ENCODE measurements at regions not wholly inside any gene's neighbourhood (a gene's known extent, or its start where the extent isn't known, plus 50 kb on each side); places are given as distances from the start of the nearest gene placed in this dataset.

- Histone ChIP-seq H3K27ac (ENCODE audit: low read depth in 2 of 2, low read length in 2 of 2) (no peak overlapping the region), H3K27me3 (ENCODE audit: control insufficient read depth, insufficient read depth, low read length) (no peaks in the 10 kb centered on the region), H3K4me3 (ENCODE audit: low read length in 3 of 3) (no peak overlapping the region), H3K36me3 (ENCODE audit: control insufficient read depth in 2 of 3, insufficient read depth in 3 of 3, low read length in 3 of 3) (no peaks in the 10 kb centered on the region), H3K9ac (ENCODE audit: low read length in 3 of 3) (no peak overlapping the region), H3K4me1 (ENCODE audit: control insufficient read depth in 2 of 3, insufficient read depth in 2 of 3, low read depth in 1 of 3, low read length in 3 of 3) (no peaks in the 10 kb centered on the region), H3K9me3 (ENCODE audit: control insufficient read depth in 2 of 3, insufficient read depth in 1 of 3, low read length in 3 of 3) (no peaks in the 10 kb centered on the region)
- no peak for TF ChIP-seq CTCF (IDR thresholded peaks at IDR 0.05; ENCODE audit: borderline replicate concordance, extremely low read depth, insufficient read depth)
- intact Hi-C loops (cut with DNase I) = no loop called here
- FAIRE-seq = no peak
- no peak for DNase-seq
Observed at GRCh38 chr2:160842286-160842685, 317.9 kb upstream of the TANK start.

DNA sequence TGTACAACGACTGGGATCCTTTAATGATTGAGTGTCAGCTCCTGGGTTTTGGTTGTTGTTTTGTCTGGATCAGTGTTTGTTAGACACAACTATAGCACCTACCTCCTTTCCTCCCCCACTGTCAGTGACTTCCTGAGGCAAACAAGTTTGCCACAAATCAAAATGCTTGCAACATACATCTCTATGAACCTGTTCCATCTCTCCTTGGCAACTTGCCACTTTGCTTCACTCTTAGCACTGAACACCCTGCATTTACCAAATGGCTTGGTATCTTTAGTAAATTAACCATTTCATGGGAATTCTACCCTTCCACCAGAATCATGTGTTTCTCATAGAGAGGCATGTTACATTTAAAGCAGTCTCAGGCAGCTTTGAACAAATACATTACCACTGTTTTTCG is 301.1 kb upstream of the TANK start:
- Histone ChIP-seq H3K36me3 (ENCODE audit: control insufficient read depth in 2 of 3, insufficient read depth in 3 of 3, low read length in 3 of 3) (no peaks in the 10 kb centered on the region), H3K27me3 (ENCODE audit: control insufficient read depth, insufficient read depth, low read length) (no peaks in the 10 kb centered on the region), H3K9me3 (ENCODE audit: control insufficient read depth in 2 of 3, insufficient read depth in 1 of 3, low read length in 3 of 3) (peaks cover 0 to 2% (median 0%) of the 10 kb centered on the region in 3 donors), H3K27ac (ENCODE audit: low read depth in 2 of 2, low read length in 2 of 2) (no peak overlapping the region), H3K4me3 (ENCODE audit: low read length in 3 of 3) (no peak overlapping the region), H3K9ac (ENCODE audit: low read length in 3 of 3) (no peak overlapping the region), H3K4me1 (ENCODE audit: control insufficient read depth in 2 of 3, insufficient read depth in 2 of 3, low read depth in 1 of 3, low read length in 3 of 3) (no peaks in the 10 kb centered on the region)
- intact Hi-C loops (cut with DNase I) = no loop called here
- peak in 2 of 5 donors; percentile 19 to 31 for DNase-seq
- no peak for TF ChIP-seq CTCF (IDR thresholded peaks at IDR 0.05; ENCODE audit: borderline replicate concordance, extremely low read depth, insufficient read depth)
- FAIRE-seq = no peak

- no peak for DNase-seq
- Histone ChIP-seq H3K36me3 (ENCODE audit: control insufficient read depth in 2 of 3, insufficient read depth in 3 of 3, low read length in 3 of 3) (no peaks in the 10 kb centered on the region), H3K4me3 (ENCODE audit: low read length in 3 of 3) (no peak overlapping the region), H3K4me1 (ENCODE audit: control insufficient read depth in 2 of 3, insufficient read depth in 2 of 3, low read depth in 1 of 3, low read length in 3 of 3) (no peaks in the 10 kb centered on the region), H3K9ac (ENCODE audit: low read length in 3 of 3) (no peak overlapping the region), H3K27ac (ENCODE audit: low read depth in 2 of 2, low read length in 2 of 2) (no peak overlapping the region), H3K9me3 (ENCODE audit: control insufficient read depth in 2 of 3, insufficient read depth in 1 of 3, low read length in 3 of 3) (peaks cover 0 to 2% (median 0%) of the 10 kb centered on the region in 3 donors), H3K27me3 (ENCODE audit: control insufficient read depth, insufficient read depth, low read length) (no peaks in the 10 kb centered on the region)
- TF ChIP-seq CTCF (IDR thresholded peaks at IDR 0.05; ENCODE audit: borderline replicate concordance, extremely low read depth, insufficient read depth) = no peak
- intact Hi-C loops (cut with DNase I) = no loop called here
- FAIRE-seq = no peak
Observed at GRCh38 chr2:160862226-160862625, 298.0 kb upstream of the TANK start.

DNA sequence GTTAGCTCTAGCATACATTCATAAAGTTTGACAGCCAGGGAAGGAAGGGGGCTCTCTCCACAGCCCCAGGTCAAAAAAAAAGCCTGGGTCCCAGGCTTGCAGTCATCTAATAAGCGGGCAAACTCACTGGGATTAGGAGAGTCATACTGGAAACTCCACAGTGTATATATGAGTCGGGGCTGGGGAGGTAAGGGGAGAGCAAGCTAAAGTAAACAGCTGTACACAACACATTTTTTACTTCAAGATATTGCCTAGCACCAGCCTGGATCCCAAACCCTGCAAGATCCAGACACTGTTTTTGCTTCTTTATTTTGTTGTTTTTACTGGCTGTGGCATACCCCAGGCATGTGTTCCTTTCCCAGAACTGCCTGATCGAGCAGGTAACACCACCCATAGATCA is 291.3 kb upstream of the TANK start:
- Histone ChIP-seq H3K27me3 (ENCODE audit: control insufficient read depth, insufficient read depth, low read length) (no peaks in the 10 kb centered on the region), H3K9ac (ENCODE audit: low read length in 3 of 3) (no peak overlapping the region), H3K27ac (ENCODE audit: low read depth in 2 of 2, low read length in 2 of 2) (no peak overlapping the region), H3K9me3 (ENCODE audit: control insufficient read depth in 2 of 3, insufficient read depth in 1 of 3, low read length in 3 of 3) (no peaks in the 10 kb centered on the region), H3K4me3 (ENCODE audit: low read length in 3 of 3) (no peak overlapping the region), H3K36me3 (ENCODE audit: control insufficient read depth in 2 of 3, insufficient read depth in 3 of 3, low read length in 3 of 3) (no peaks in the 10 kb centered on the region), H3K4me1 (ENCODE audit: control insufficient read depth in 2 of 3, insufficient read depth in 2 of 3, low read depth in 1 of 3, low read length in 3 of 3) (peaks cover 0 to 3% (median 0%) of the 10 kb centered on the region in 3 donors)
- no peak for TF ChIP-seq CTCF (IDR thresholded peaks at IDR 0.05; ENCODE audit: borderline replicate concordance, extremely low read depth, insufficient read depth)
- intact Hi-C loops (cut with DNase I) = no loop called here
- FAIRE-seq = no peak
- DNase-seq = no peak
